ENCODE measurements at regions not wholly inside any gene's neighbourhood (a gene's known extent, or its start where the extent isn't known, plus 50 kb on each side); places are given as distances from the start of the nearest gene placed in this dataset.
A peak's percentile ranks its signal among the peaks of the same experiment; 100 is the strongest.

DNA sequence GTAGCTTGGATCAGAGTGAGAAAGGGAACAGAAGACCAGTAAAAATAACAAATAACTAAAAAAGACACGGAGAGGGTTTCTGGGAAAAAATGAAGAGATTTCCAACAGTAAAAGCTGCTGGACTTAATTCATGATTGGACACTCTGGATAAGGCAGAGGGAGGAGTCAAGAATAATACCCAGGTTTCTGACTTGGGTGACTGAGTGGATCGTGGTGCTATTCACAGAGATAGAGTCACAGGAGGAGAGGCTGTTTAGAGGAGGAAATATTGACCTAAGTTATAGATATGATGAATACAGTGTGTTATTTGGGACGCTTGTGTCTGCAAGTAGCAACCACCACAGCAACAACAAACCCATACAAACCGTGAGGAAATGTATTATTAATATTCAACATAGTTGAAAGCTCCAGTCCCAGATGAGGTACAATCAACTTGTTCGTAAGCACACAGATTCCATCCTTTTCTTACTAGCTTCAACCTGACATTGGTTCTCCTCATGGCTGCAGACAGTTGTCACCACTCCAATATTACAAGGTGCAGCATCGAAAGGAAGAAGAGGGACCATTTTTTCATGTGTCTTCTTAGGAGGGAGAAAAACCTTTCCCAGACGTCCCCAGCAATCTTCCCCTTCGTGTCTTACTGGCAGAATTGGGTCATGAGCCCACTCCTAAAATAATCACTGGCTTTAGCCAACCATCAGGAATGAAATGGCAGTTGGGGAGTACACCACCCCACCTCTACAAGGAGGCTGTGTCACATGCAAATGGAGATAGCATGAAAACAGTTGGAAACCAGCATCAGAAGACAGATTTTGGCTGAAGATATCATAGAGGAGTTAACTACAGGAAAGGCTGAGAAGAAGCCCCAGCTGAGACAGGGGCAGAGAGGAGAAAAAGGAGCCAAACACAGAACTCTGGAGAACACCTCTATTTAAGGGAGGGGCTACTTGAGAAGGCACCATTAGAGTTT lies 387.8 kb downstream of the SHQ1 start:
- DNase-seq (ENCODE audit: low read depth in 2 of 2): no peak

- DNase-seq (ENCODE audit: low read depth in 2 of 2): no peak
Measured at GRCh38 chr3:72459588-72459987, 388.7 kb downstream of the SHQ1 start.

DNA sequence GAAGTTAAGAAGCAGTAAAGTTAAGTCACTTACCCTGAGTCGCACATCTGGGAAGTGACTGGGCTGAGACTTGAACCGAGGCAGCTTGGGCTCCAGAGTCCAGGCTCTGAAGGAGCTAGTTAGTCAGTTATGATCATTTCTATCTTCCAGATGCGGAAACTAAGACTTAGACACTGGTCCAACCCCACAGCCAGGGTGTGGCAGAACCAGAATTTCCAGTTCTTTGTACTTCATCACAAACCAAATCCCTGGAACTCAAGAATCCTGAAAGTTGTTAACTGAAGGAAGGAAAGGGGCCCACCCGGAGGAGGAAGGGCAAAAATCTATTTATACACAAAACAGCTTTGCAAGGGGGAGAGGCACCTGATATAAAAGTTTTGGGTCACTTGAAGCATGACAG lies 389.9 kb downstream of the SHQ1 start:
- DNase-seq (ENCODE audit: low read depth in 2 of 2): no peak

DNA sequence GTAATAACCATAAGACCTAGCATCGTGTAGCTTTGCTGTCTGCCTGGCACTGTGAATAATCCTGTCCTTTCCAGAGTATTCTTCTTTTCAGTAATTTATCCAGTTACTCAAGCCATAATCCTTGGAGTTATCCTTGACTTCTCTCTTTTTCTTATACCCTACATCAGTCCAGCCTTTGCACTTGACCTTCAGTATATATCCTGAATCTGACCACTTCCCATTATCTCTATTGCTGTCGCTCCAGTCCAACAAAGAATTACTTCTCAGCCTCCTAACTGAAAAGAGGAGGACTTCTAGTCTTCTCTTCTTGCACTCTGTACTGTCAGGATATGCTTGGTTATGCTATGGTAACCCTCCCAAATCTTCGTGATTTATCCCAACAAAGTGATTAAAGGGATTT lies 393.8 kb downstream of the SHQ1 start:
- no peak for DNase-seq (ENCODE audit: low read depth in 2 of 2)

DNA sequence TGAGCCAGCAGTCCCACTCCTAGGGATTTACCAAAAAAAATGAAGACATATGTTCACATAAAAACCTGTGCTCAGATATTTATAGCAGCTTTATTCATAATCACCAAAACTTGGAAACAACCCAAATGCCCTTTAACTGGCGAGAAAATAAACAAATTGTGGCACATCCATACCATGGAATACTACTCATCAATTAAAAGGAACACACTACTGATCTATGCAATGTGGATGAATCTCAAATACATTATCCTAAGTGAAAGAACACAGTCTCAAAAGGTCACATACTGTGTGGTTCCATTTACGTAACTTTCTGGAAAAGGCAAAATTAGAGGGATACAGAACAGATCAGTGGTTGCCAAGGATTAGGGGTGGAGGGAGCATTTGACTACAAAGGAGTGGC lies 394.5 kb downstream of the SHQ1 start:
- no peak for DNase-seq (ENCODE audit: low read depth in 2 of 2)

- DNase-seq (ENCODE audit: low read depth in 2 of 2): no peak
Measured at GRCh38 chr3:72452745-72453144, 395.5 kb downstream of the SHQ1 start.

- no peak for DNase-seq (ENCODE audit: low read depth in 2 of 2)
Measured at GRCh38 chr3:72451841-72452240, 396.4 kb downstream of the SHQ1 start.

DNA sequence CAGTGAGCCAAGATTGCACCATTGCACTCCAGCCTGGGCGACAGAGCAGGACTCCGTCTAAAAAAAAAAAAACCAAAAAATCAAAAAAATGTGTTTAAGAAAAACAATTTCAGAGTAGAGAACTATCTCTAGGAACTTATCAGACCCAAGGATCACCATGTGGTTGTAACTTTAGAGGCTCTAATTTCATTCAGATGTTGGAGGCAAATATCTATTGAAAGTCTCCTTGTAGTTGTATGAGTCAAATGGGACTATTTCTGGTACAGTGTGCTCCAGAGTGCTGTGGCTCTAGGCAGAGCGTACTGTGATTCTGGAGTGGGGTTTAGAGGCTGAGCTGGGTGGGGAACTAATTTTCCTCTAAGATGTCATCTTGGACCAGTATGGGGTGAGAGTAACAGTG lies 398.7 kb downstream of the SHQ1 start:
- DNase-seq (ENCODE audit: low read depth in 2 of 2): no peak

DNA sequence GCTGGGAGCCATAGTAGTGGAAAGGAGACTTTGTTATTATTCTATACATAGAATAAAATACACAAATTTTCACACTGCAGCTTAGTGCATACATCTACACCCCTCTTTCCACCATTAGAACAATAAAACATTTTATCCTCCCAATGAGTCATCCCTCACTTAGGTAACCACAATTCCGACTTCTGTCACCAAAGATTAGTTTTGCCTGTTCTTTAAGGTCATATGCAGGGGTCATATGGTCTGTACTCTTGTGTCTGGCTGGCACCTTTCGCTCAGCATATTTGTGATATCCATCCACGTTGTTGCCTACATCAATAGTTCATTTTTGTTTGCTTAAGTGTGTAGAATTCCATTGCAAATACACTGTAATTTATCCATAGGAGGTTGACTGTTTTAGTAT lies 399.4 kb downstream of the SHQ1 start:
- DNase-seq (ENCODE audit: low read depth in 2 of 2): no peak

DNA sequence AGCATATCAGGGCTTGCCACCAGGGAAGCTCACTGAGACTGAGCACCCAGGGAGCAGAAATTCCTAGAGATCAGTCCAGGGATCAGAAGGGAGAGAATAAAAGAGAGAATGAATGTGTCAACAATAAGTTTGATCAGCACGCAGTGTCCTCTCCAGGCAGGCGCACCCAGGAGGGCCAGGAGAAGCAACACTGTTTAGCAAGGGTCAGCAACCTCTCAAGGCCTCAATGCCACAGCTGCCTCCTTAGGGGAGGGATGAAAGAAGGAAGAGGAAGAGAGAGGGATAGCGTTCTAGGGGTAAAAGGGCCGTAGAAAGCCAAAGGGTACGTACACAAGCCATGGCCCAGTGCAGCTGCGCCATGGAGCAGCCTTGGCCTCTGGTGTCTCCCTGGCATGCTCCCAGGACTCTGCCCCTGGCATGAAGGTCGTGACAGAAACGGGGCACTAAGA lies 399.8 kb downstream of the SHQ1 start:
- no peak for DNase-seq (ENCODE audit: low read depth in 2 of 2)

- DNase-seq (ENCODE audit: low read depth in 2 of 2): peak; percentile 86 to 89
Measured at GRCh38 chr3:72447059-72447946, 400.9 kb downstream of the SHQ1 start.

- peak in 1 of 2 donors; percentile 10 for DNase-seq (ENCODE audit: low read depth in 2 of 2)
Measured at GRCh38 chr3:72446218-72447058, 401.8 kb downstream of the SHQ1 start, which contains the start of gene RYBP. TSS of gene RYBP (minus strand) at chr3:72446621.

GRCh38 chr3:72445827-72446217 lies 402.4 kb downstream of the SHQ1 start:
- DNase-seq (ENCODE audit: low read depth in 2 of 2): no peak

GRCh38 chr3:72444656-72445223 lies 403.5 kb downstream of the SHQ1 start:
- no peak for DNase-seq (ENCODE audit: low read depth in 2 of 2)

GRCh38 chr3:72442759-72443158 lies 405.5 kb downstream of the SHQ1 start:
- DNase-seq (ENCODE audit: low read depth in 2 of 2): no peak

- no peak for DNase-seq (ENCODE audit: low read depth in 2 of 2)
Measured at GRCh38 chr3:72441284-72441994, 406.8 kb downstream of the SHQ1 start.

DNA sequence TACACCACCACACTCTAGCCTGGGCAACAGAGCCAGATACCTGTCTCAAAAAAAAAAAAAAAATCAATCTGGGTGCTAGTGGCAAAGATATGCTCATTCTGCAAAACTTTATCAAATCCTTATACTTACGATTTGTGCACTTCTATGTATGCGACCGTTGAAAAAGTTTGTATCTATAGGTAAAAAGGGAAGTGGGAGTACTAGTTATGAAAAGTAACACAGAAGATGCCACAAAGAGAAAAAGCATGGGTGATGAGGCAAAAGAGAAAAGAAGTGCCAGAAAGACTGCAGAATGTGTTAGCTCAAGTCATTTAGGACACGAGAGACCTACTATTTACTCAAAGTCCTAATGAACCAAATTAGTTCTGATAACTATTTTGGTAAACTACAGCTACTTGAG lies 407.8 kb downstream of the SHQ1 start:
- DNase-seq (ENCODE audit: low read depth in 2 of 2): no peak

- no peak for DNase-seq (ENCODE audit: low read depth in 2 of 2)
Measured at GRCh38 chr3:72439321-72440183, 408.7 kb downstream of the SHQ1 start.

GRCh38 chr3:72437661-72438406 lies 410.4 kb downstream of the SHQ1 start:
- DNase-seq (ENCODE audit: low read depth in 2 of 2): no peak

All from stimulated activated CD8-positive, alpha-beta memory T cell treated with anti-CD3 and anti-CD28 coated beads, Interleukin-2, amount 100 ng/mL, for 1 hour (primary cell).